Stomach smooth muscle (tissue), 2 donors: ENCODE measurements at regions not wholly inside any gene's neighbourhood (a gene's known extent, or its start where the extent isn't known, plus 50 kb on each side); places are given as distances from the start of the nearest gene placed in this dataset.
"Not testable (repeated sequence)": the region's sequence is repeated elsewhere in the genome, so short reads cannot be mapped to it uniquely, and the experiment has no call there.

Source experiments
- H3K27ac ChIP-seq: one replicate; pipeline ENCODE4 v1.7.0; 2013; ENCODE audit warnings: mild to moderate bottlenecking, low read length, inconsistent platforms
- H3K27me3 ChIP-seq, 2 donors: one replicate each; pipeline ENCODE4 v1.7.0; 2013; ENCODE audit warnings: low read length in 2 of 2; ENCODE audit not compliant: insufficient read depth in 2 of 2, control insufficient read depth in 1 of 2
- H3K36me3 ChIP-seq, 2 donors: one replicate each; pipeline ENCODE4 v1.7.0; 2013; ENCODE audit warnings: low read length in 2 of 2; ENCODE audit not compliant: control insufficient read depth in 2 of 2, insufficient read depth in 2 of 2
- H3K4me1 ChIP-seq: one replicate; pipeline ENCODE4 v1.7.0; 2013; ENCODE audit warnings: low read length; ENCODE audit not compliant: control insufficient read depth, insufficient read depth
- H3K4me3 ChIP-seq, 2 donors: one replicate each; pipeline ENCODE4 v1.7.0; 2013; ENCODE audit warnings: low read length in 2 of 2
- H3K9ac ChIP-seq, 2 donors: one replicate each; pipeline ENCODE4 v1.7.0; 2013; ENCODE audit warnings: low read length in 2 of 2, mild to moderate bottlenecking in 1 of 2
- H3K9me3 ChIP-seq, 2 donors: one replicate each; pipeline ENCODE4 v1.7.0; 2013; ENCODE audit warnings: low read length in 2 of 2; ENCODE audit not compliant: control insufficient read depth in 2 of 2
- donor health status: healthy.
- donor health status: Pancreatic carcinoma.

DNA sequence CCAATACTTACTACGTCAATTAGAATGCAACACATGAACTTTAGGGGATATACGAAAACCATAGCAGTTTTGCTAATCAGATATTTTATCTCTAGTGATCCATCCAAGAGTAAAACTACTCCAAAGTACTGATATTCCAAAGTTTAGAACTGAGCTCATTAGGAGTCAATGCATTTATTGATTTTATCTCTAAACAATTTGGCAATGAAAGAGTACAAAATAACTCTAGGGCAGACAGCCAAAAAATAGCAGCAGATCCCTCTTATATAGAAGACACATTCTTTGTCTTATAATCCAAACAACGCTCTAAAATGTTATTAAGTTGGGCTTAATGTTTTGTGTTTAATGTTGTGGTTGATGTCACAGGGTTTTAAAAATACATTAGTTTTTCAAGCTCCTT lies 923.9 kb upstream of the MAN1A1 start:
- Histone ChIP-seq H3K4me3 (no peak overlapping the region), H3K27ac (no peak overlapping the region), H3K36me3 (no peaks in the 10 kb centered on the region), H3K9me3 (no peaks in the 10 kb centered on the region), H3K9ac (no peak overlapping the region), H3K4me1 (no peaks in the 10 kb centered on the region), H3K27me3 (no peaks in the 10 kb centered on the region)

GRCh38 chr6:120272038-120272437 lies 922.5 kb upstream of the MAN1A1 start:
- H3K27ac ChIP-seq = no peak overlapping the region
- H3K4me1 ChIP-seq = no peaks in the 10 kb centered on the region
- no peaks in the 10 kb centered on the region for H3K9me3 ChIP-seq
- no peak overlapping the region for H3K9ac ChIP-seq
- no peak overlapping the region for H3K4me3 ChIP-seq
- H3K27me3 ChIP-seq = no peaks in the 10 kb centered on the region
- H3K36me3 ChIP-seq = no peaks in the 10 kb centered on the region

- H3K4me1 ChIP-seq, H3K27me3 ChIP-seq, H3K9me3 ChIP-seq, H3K36me3 ChIP-seq, H3K9ac ChIP-seq, H3K4me3 ChIP-seq, H3K27ac ChIP-seq: not testable (repeated sequence)
Observed at GRCh38 chr6:120268256-120268655, 918.7 kb upstream of the MAN1A1 start.

DNA sequence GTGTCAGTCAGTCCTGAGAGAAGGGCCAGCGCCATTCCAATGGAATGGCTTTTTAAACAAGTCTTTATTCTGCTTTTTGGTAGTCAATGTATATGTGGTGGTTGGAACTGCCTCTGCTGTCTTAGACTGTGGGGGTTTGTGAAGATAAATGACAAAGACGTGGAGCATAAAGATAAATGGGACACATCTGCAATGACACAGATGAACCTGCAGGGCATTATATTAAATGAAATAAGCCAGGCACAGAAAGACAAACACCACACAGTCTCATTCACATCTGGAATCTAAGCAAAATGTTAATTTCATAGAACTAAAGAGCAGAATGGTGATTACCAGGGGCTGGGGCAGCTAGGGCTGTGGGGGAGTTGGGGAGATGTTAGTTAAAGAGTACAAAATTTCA lies 912.8 kb upstream of the MAN1A1 start:
- H3K36me3 ChIP-seq = no peaks in the 10 kb centered on the region
- H3K9ac ChIP-seq = no peak overlapping the region
- no peaks in the 10 kb centered on the region for H3K9me3 ChIP-seq
- no peak overlapping the region for H3K4me3 ChIP-seq
- H3K4me1 ChIP-seq = no peaks in the 10 kb centered on the region
- H3K27ac ChIP-seq = no peak overlapping the region
- no peaks in the 10 kb centered on the region for H3K27me3 ChIP-seq

DNA sequence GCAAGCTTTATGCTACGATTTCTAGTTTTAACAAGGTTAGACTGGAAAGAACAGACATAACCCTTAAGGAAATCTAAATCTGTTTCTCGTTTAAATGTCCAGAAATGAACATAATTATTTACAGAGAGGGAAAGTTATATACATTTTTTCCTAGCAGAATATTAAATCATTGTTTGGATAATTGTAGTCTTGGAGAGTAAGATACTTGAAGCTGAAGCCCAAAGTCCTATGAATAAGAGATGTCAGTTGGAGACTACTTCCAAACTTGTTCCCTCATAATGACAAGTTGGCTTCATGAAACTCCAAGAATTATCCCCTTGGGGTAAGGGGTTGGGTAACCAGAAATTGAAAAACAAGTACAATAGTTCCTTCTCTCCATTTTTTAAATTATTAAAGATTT lies 911.1 kb upstream of the MAN1A1 start:
- Histone ChIP-seq H3K36me3 (no peaks in the 10 kb centered on the region), H3K4me3 (no peak overlapping the region), H3K27ac (no peak overlapping the region), H3K27me3 (no peaks in the 10 kb centered on the region), H3K9me3 (no peaks in the 10 kb centered on the region), H3K4me1 (no peaks in the 10 kb centered on the region), H3K9ac (no peak overlapping the region)

DNA sequence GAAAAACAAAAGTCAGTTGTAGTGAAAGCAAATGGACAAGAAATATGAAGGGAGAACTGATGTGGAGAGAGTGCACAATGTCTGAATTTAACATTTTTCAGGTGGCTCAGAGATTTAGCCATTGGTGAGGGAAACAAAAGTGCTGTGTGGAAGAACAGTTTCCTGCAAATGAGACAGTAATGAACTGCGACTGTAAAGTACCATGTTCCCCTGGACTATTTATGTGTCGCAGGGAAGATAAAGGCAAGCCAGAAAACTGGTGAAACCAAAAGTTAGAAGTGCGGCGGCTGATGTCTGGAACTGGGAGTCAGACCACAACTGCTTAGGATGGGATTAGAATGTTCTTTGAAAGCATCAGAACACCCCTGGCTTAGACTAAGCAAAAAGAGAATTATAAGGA lies 905.1 kb upstream of the MAN1A1 start:
- H3K27ac ChIP-seq = no peak overlapping the region

GRCh38 chr6:120248451-120248850 lies 898.9 kb upstream of the MAN1A1 start:
- no peaks in the 10 kb centered on the region for H3K4me1 ChIP-seq
- no peak overlapping the region for H3K9ac ChIP-seq
- no peaks in the 10 kb centered on the region for H3K27me3 ChIP-seq
- no peak overlapping the region for H3K4me3 ChIP-seq
- H3K9me3 ChIP-seq = no peaks in the 10 kb centered on the region
- no peaks in the 10 kb centered on the region for H3K36me3 ChIP-seq
- H3K27ac ChIP-seq = no peak overlapping the region

More for the DNA sequence above, 905.1 kb upstream of the MAN1A1 start:
- Histone ChIP-seq H3K4me1 (no peaks in the 10 kb centered on the region), H3K27me3 (no peaks in the 10 kb centered on the region), H3K9me3 (no peaks in the 10 kb centered on the region), H3K36me3 (no peaks in the 10 kb centered on the region), H3K4me3 (no peak overlapping the region), H3K9ac (no peak overlapping the region)

- Histone ChIP-seq H3K36me3 (no peaks in the 10 kb centered on the region), H3K4me1 (no peaks in the 10 kb centered on the region), H3K27me3 (no peaks in the 10 kb centered on the region), H3K9me3 (peaks cover 0 to 8% of the 10 kb centered on the region in 2 donors), H3K27ac (no peak overlapping the region), H3K9ac (no peak overlapping the region), H3K4me3 (no peak overlapping the region)
Observed at GRCh38 chr6:120237221-120237620, 887.7 kb upstream of the MAN1A1 start.

DNA sequence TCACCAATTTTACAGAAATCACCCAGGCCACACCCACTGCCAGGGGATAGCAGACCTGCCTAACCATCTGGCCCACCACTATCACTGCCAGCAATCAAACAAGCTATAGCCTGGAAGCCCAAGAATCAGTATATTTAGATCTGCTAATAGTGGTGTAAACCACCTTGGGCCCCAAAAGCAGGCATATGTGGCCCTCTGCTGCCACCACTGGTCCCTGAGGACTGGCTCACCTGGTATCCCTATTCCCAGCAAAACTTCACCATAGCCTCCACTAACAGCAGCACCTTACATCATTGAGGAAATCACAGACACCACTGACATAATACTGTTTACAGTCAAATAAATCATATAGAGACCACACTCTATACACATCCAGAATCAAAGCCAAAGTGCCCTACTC lies 880.4 kb upstream of the MAN1A1 start:
- H3K36me3 ChIP-seq = no peaks in the 10 kb centered on the region
- H3K9ac ChIP-seq = no peak overlapping the region
- H3K27ac ChIP-seq = no peak overlapping the region
- no peak overlapping the region for H3K4me3 ChIP-seq
- H3K9me3 ChIP-seq = peaks cover 0 to 4% of the 10 kb centered on the region in 2 donors
- no peaks in the 10 kb centered on the region for H3K27me3 ChIP-seq
- H3K4me1 ChIP-seq = no peaks in the 10 kb centered on the region

DNA sequence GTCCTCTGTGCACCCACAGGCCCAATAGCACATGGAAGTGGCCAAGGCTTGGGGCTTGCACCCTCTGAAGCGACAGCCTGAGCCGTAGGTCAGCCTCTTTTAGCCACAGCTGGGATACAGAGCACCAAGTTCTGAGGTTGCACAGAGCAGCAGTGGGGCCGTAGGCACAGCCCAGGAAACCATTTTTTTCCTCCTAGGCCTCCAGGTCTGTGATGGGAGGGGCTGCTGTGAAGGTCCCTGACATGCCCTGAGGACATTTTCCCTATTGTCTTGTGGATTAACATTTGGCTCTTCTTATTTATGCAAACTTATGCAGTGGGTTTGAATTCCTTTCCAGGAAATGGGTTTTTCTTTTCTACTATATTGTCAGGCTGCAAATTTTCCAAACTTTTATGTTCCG lies 878.7 kb upstream of the MAN1A1 start:
- Histone ChIP-seq H3K27ac (no peak overlapping the region), H3K9me3 (no peaks in the 10 kb centered on the region), H3K4me3 (no peak overlapping the region), H3K4me1 (no peaks in the 10 kb centered on the region), H3K36me3 (no peaks in the 10 kb centered on the region), H3K27me3 (no peaks in the 10 kb centered on the region), H3K9ac (no peak overlapping the region)

GRCh38 chr6:120219339-120219738 lies 869.8 kb upstream of the MAN1A1 start:
- Histone ChIP-seq H3K27ac (no peak overlapping the region), H3K27me3 (no peaks in the 10 kb centered on the region), H3K9me3 (no peaks in the 10 kb centered on the region), H3K9ac (no peak overlapping the region), H3K4me3 (no peak overlapping the region), H3K4me1 (no peaks in the 10 kb centered on the region), H3K36me3 (no peaks in the 10 kb centered on the region)

DNA sequence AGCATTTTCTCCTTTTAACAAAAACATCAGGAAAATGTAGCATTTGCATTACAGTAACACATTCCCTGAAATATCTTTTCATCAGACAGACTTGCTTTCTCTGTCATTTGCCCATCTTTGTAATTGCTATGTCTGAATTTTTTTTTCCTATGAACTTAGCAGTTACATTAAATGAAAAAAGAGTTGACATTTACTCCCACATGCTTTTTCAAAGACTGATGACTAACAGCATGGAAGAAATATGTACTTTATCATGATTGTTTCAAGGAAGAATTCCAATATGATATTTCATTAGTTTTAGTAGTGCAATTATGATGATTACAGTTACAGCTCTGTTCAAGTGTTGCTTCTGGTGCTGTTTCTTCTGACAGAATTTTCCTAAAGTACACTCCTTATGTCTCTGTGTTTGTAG lies 864.5 kb upstream of the MAN1A1 start:
- Histone ChIP-seq H3K9ac (no peak overlapping the region), H3K4me1 (no peaks in the 10 kb centered on the region), H3K27ac (no peak overlapping the region), H3K36me3 (no peaks in the 10 kb centered on the region), H3K4me3 (no peak overlapping the region), H3K27me3 (no peaks in the 10 kb centered on the region), H3K9me3 (no peaks in the 10 kb centered on the region)
